ENCODE measurements at regions not wholly inside any gene's neighbourhood (a gene's known extent, or its start where the extent isn't known, plus 50 kb on each side); places are given as distances from the start of the nearest gene placed in this dataset.

- Mint-ChIP-seq H3K4me3 (no peak overlapping the region), H3K27ac (no peak overlapping the region)
- no peaks in the 10 kb centered on the region for H3K27me3 ChIP-seq
Measured at GRCh38 chr18:44411262-44411905, 269.3 kb upstream of the SETBP1 start.

GRCh38 chr18:44411976-44412375 lies 268.7 kb upstream of the SETBP1 start:
- no peak overlapping the region for H3K9ac ChIP-seq
- H3K4me1 ChIP-seq: no peaks in the 10 kb centered on the region
- H4K20me1 ChIP-seq (ENCODE audit: low read depth): no peaks in the 10 kb centered on the region
- no peaks in the 10 kb centered on the region for H3K36me3 Mint-ChIP-seq
- H3K36me3 ChIP-seq: no peaks in the 10 kb centered on the region
- H3F3A ChIP-seq (ENCODE audit: low read depth): no peaks in the 10 kb centered on the region
- no peak for DNase-seq (ENCODE audit: low spot score)
- no peak overlapping the region for H3K27ac ChIP-seq
- no peaks in the 10 kb centered on the region for H3K9me3 Mint-ChIP-seq
- no peaks in the 10 kb centered on the region for H3K27me3 ChIP-seq
- no peak overlapping the region for H3K27ac Mint-ChIP-seq
- H3K4me1 Mint-ChIP-seq: no peaks in the 10 kb centered on the region
- H3K4me2 ChIP-seq: no peak overlapping the region
- H3K79me2 ChIP-seq (ENCODE audit: low read depth): no peaks in the 10 kb centered on the region
- H3K4me3 ChIP-seq: no peak overlapping the region
- no peak overlapping the region for H3K4me3 Mint-ChIP-seq
- H2AFZ ChIP-seq (replicated peaks): no peak overlapping the region
- TF ChIP-seq EZH2phosphoT487 (IDR thresholded peaks at IDR 0.05) (no peak), CTCF (IDR thresholded peaks at IDR 0.05) (no peak), EZH2 (IDR thresholded peaks at IDR 0.05) (no peak)
- H3K27me3 Mint-ChIP-seq (ENCODE audit: insufficient read depth, low read depth): no peaks in the 10 kb centered on the region
- no peaks in the 10 kb centered on the region for H3K9me3 ChIP-seq (ENCODE audit: low read depth)

More at GRCh38 chr18:44411262-44411905, 269.3 kb upstream of the SETBP1 start:
- Histone ChIP-seq H3K9ac (no peak overlapping the region), H3K4me1 (no peaks in the 10 kb centered on the region), H3K4me3 (no peak overlapping the region), H4K20me1 (ENCODE audit: low read depth) (no peaks in the 10 kb centered on the region), H3F3A (ENCODE audit: low read depth) (no peaks in the 10 kb centered on the region), H3K79me2 (ENCODE audit: low read depth) (no peaks in the 10 kb centered on the region), H3K4me2 (no peak overlapping the region), H3K27ac (no peak overlapping the region), H3K36me3 (no peaks in the 10 kb centered on the region), H3K9me3 (ENCODE audit: low read depth) (no peaks in the 10 kb centered on the region), H2AFZ (replicated peaks) (no peak overlapping the region)
- Mint-ChIP-seq H3K36me3 (no peaks in the 10 kb centered on the region), H3K9me3 (no peaks in the 10 kb centered on the region), H3K4me1 (no peaks in the 10 kb centered on the region), H3K27me3 (ENCODE audit: insufficient read depth, low read depth) (no peaks in the 10 kb centered on the region)
- TF ChIP-seq EZH2 (IDR thresholded peaks at IDR 0.05): no peak
- no peak for DNase-seq (ENCODE audit: low spot score)

GRCh38 chr18:44423814-44424644 lies 256.7 kb upstream of the SETBP1 start:
- TF ChIP-seq CTCF (IDR thresholded peaks at IDR 0.05) (no peak), EZH2 (IDR thresholded peaks at IDR 0.05) (no peak), EZH2phosphoT487 (IDR thresholded peaks at IDR 0.05) (no peak)
- H3K4me2 ChIP-seq: peak overlapping the region; percentile 31
- H3K27ac ChIP-seq: no peak overlapping the region
- H3K27me3 Mint-ChIP-seq (ENCODE audit: insufficient read depth, low read depth): no peaks in the 10 kb centered on the region
- H3K79me2 ChIP-seq (ENCODE audit: low read depth): no peaks in the 10 kb centered on the region
- H3K4me3 ChIP-seq: no peak overlapping the region
- H3K9ac ChIP-seq: no peak overlapping the region
- peak; percentile 11 for DNase-seq (ENCODE audit: low spot score)
- H3K27ac Mint-ChIP-seq: no peak overlapping the region
- no peaks in the 10 kb centered on the region for H3K36me3 ChIP-seq
- H3K4me1 ChIP-seq: peaks cover 6% of the 10 kb centered on the region
- H2AFZ ChIP-seq (replicated peaks): no peak overlapping the region
- H3K36me3 Mint-ChIP-seq: no peaks in the 10 kb centered on the region
- H4K20me1 ChIP-seq (ENCODE audit: low read depth): no peaks in the 10 kb centered on the region
- H3K9me3 ChIP-seq (ENCODE audit: low read depth): no peaks in the 10 kb centered on the region
- peaks cover 3% of the 10 kb centered on the region for H3K4me1 Mint-ChIP-seq
- H3F3A ChIP-seq (ENCODE audit: low read depth): no peaks in the 10 kb centered on the region
- no peaks in the 10 kb centered on the region for H3K27me3 ChIP-seq
- H3K4me3 Mint-ChIP-seq: no peak overlapping the region
- H3K9me3 Mint-ChIP-seq: peaks cover 11% of the 10 kb centered on the region

DNA sequence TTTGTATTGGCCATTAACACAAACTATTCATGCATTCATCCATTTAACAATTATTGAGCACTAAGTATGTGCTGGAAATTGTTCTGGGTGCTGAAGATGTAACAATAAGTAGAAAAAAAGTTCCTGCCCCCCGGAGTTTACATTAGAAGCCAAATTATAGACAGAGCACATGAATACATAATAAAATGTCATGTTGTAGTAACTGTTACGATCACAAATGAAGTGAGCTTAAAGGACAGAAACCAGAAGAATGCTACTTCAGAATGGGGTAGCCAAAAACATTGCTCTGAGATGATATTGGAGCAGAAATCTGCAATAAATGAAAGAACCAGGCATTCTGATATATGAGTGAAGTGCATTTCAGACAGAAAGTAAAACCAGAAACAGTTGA lies 256.0 kb upstream of the SETBP1 start:
- Histone ChIP-seq H3F3A (ENCODE audit: low read depth) (no peaks in the 10 kb centered on the region), H4K20me1 (ENCODE audit: low read depth) (no peaks in the 10 kb centered on the region), H3K27ac (no peak overlapping the region), H3K4me1 (peaks cover 6% of the 10 kb centered on the region), H3K9ac (no peak overlapping the region), H3K27me3 (no peaks in the 10 kb centered on the region), H3K4me3 (no peak overlapping the region), H3K9me3 (ENCODE audit: low read depth) (no peaks in the 10 kb centered on the region), H3K4me2 (no peak overlapping the region), H3K36me3 (no peaks in the 10 kb centered on the region), H2AFZ (replicated peaks) (no peak overlapping the region), H3K79me2 (ENCODE audit: low read depth) (no peaks in the 10 kb centered on the region)
- peaks cover 3% of the 10 kb centered on the region for H3K4me1 Mint-ChIP-seq
- no peak for TF ChIP-seq CTCF (IDR thresholded peaks at IDR 0.05)
- TF ChIP-seq EZH2 (IDR thresholded peaks at IDR 0.05): no peak
- TF ChIP-seq EZH2phosphoT487 (IDR thresholded peaks at IDR 0.05): no peak
- H3K27ac Mint-ChIP-seq: no peak overlapping the region
- no peaks in the 10 kb centered on the region for H3K27me3 Mint-ChIP-seq (ENCODE audit: insufficient read depth, low read depth)
- no peaks in the 10 kb centered on the region for H3K36me3 Mint-ChIP-seq
- no peak for DNase-seq (ENCODE audit: low spot score)
- H3K4me3 Mint-ChIP-seq: no peak overlapping the region
- peaks cover 5% of the 10 kb centered on the region for H3K9me3 Mint-ChIP-seq

Measured in neural progenitor cell (in vitro differentiated cells).